GM18873 (cell line): ENCODE measurements at regions not wholly inside any gene's neighbourhood (a gene's known extent, or its start where the extent isn't known, plus 50 kb on each side); places are given as distances from the start of the nearest gene placed in this dataset.
A peak's percentile ranks its signal among the peaks of the same experiment; 100 is the strongest.
"Not testable (repeated sequence)": the region's sequence is repeated elsewhere in the genome, so short reads cannot be mapped to it uniquely, and the experiment has no call there.

Source experiments
- ATAC-seq: cut with Tn5 transposase; IDR thresholded peaks from one replicate; pipeline ENCODE4 v1.9.1; 2021; ENCODE audit warnings: mild to moderate bottlenecking, moderate library complexity, moderate number of reproducible peaks; ENCODE audit not compliant: unreplicated experiment, low FRiP score

DNA sequence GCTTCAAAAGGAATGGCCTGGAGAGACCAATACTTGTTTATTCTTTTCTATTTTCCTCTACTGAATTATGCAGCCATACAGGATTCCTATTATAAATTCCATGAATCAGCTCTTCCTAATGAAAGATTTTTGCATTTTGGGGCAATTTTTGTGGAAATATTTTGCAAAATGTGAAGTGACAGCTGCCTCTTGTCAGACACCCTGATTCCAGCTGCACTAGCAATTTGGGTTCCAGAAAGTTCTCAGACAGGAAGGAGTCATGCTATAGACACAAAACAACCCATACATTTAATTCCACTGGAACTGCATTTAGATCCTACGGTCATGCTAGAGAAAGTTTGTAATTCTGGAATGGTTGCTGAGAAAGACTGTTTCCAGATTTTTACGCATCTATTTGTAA, 119.5 kb downstream of the XCL2 start:
- no peak for ATAC-seq

DNA sequence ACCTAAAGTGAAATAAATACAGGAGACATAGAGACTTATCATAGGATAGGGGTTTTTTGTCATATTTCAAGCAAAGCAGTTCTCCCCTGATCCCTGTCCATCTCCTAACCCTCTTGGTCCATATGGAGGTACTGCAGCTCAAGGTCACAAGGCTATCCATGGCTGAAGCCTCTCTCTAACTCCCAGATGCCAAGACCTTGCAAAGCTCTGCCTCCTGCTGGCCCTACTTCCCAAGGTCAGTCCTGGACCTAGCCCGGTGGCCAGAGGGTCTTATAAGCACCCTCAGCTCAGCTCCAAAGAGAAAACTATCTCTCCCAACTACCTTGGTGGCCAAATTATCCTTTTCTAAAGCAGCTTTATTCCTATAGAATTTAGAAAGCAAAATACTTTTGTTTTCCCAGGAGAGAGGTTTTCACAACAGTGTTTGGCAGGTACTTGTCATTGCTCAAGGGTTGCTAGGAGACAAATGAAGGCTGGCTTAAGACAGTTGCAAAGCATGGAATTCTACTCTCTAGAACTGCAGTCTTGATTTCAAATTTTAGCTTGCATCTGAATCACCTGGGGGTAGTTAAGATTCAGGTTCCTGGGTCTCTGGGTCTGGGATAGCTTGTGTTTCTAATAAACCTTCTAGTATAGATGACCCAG, 121.5 kb downstream of the XCL2 start:
- no peak for ATAC-seq

DNA sequence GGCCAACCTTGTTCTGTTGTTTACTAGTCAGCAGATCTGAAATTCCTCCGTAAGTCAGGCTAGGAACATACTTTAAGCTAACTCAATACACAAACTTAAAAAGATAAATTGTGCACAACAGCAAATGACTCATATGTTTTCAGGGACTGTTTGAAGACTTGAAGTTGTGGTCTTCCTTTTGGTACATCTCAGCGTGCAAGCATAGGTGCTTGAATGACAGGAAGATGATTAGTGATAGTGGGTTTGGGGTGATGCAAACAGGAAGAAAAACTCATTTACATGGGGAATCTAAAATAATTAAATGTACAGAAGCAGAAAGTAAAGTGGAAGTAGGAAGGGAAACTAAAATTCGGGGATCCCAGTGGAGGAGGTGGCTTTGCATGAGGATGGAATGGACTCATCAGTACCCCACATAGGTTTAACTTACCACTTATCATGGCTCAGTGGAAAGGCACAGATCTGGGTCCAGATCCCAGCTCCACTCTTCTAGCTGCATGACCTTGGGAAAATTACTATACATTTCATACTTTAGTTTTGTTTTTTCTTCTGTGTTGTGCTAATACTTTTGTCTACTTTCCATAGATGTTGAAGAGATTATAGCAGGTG, 122.3 kb downstream of the XCL2 start:
- ATAC-seq, result no peak

- ATAC-seq, result no peak
These were observed 123.6 kb downstream of the XCL2 start for GRCh38 chr1:168420177-168420576.

DNA sequence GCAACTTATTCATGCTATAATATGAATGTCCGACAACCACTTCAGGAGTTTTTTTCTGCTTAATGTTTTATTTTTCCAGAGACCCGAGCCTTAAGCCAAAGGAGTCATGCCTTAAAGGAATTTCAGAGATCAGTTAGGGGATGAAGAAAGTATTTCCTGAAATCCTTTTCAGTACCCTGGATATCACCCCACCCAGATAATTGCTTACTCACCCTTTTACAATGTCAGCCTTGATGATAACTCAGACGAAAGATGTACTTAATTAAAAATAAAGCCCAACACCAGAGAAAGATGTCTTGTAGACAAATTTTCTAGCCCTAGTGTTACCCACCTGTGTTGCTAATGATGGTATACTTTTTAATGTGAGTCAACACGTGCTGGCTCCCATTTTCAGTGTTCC, 124.1 kb downstream of the XCL2 start:
- ATAC-seq, result no peak

GRCh38 chr1:168416220-168416619, 127.6 kb downstream of the XCL2 start:
- ATAC-seq, result no peak

- no peak for ATAC-seq
These were observed 128.9 kb downstream of the XCL2 start for GRCh38 chr1:168414914-168415313.

GRCh38 chr1:168410464-168410863, 129.8 kb downstream of the TBX19 start:
- ATAC-seq, result no peak

GRCh38 chr1:168408884-168409283, 128.2 kb downstream of the TBX19 start:
- ATAC-seq, result peak; percentile 63

- ATAC-seq, result no peak
These were observed 127.8 kb downstream of the TBX19 start for GRCh38 chr1:168408539-168408865.

- ATAC-seq, result no peak
These were observed 127.3 kb downstream of the TBX19 start for GRCh38 chr1:168407832-168408538.

- no peak for ATAC-seq
These were observed 125.4 kb downstream of the TBX19 start for GRCh38 chr1:168405906-168406549.

- no peak for ATAC-seq
These were observed 122.5 kb downstream of the TBX19 start for GRCh38 chr1:168403140-168403539.

- ATAC-seq, result not testable (repeated sequence)
These were observed 121.8 kb downstream of the TBX19 start for GRCh38 chr1:168402466-168402865.

DNA sequence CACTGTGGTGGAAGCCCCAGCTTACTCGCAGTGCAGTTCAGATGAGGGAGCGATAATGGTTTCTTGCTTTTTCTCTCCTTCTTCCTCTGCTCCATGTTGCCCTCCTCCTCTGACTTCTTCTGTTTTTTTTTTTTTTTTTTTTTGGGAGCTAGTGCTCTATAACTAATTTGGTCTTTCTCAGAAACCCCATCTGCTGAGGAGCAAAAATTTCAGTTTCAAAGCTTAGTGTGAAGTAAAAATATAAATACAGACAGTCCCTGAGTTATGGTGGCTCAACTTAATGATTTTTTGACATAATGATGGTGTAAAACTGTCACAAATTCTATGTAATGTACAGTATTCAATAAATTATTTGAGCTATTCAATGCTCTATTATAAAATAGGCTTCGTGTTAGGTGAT, 120.7 kb downstream of the TBX19 start:
- ATAC-seq, result no peak

- no peak for ATAC-seq
These were observed 119.5 kb downstream of the TBX19 start for GRCh38 chr1:168400139-168400538.

DNA sequence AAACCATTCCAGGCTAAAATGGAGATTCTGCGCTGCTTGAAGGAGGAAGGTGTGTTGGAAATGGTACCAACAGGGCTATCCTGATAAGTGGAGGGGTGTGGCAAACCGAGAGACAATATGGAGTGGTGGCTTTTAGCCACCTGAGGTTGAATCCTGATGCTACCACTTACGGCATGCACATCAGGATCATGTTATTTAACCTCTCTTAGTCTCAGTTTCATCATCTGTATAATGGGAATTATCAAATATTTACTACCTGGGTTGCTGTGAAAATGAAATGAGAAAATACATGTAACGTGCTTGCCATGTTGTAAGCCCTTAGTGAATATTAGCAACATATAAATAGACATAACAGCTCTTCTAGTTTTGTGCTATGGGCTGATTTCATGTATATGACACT, 117.1 kb downstream of the TBX19 start:
- ATAC-seq, result no peak

DNA sequence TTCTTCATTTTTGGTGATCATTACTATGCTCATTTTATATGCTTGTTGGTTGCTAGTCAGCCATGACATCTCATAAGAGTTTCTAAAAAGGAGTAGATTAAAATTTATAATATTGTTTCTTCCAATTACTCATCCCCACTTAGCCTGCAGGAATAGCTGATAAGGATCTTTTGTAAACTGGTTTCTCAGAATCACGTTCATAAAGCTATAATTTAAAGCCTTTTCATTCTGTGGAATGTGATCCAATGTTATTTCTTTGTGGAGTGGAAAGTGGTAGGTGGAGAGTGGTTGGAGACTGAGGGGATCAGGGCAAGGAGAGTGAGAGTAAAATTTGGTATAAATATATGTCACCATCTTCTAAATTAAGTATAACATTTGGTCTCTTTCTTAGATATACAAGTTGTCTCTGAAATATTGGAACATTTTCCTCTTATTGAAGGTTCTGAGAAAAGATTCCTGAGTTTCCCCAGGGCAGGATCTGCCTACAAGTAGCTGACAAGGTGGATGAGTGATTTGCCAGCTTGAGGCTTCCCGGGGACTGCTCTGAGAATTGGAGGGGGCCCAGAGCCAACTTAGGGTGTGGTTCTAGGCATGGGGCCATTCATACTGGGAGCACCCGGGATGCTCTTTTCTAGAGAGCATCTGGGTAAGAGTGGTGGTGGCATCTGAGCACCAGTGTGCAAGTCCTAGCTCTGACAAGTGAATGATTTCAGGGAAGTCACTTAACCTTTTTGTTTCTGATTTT, 116.4 kb downstream of the TBX19 start:
- ATAC-seq, result no peak

GRCh38 chr1:168396508-168396907, 115.8 kb downstream of the TBX19 start:
- ATAC-seq, result no peak

DNA sequence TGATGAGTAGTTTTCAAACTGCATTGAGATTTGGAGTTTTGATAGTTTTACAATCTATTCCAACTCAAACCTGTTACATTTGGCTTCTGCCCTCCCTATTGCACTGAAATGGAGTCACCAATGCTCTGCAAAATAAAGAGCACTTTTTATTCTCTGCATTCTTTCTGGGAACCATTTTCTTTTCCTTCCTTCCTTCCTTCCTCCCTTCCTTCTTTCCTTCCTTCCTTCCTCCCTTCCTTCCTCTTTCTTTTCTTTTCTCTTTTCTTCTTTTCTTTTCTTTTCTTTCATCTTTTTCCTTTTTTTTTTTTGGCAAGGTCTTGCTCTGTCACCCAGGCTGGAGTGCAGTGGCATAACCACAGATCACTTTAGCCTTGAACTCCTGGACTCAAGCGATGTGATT, 114.2 kb downstream of the TBX19 start:
- ATAC-seq, result no peak
